ENCODE measurements at regions not wholly inside any gene's neighbourhood (a gene's known extent, or its start where the extent isn't known, plus 50 kb on each side); places are given as distances from the start of the nearest gene placed in this dataset.

DNA sequence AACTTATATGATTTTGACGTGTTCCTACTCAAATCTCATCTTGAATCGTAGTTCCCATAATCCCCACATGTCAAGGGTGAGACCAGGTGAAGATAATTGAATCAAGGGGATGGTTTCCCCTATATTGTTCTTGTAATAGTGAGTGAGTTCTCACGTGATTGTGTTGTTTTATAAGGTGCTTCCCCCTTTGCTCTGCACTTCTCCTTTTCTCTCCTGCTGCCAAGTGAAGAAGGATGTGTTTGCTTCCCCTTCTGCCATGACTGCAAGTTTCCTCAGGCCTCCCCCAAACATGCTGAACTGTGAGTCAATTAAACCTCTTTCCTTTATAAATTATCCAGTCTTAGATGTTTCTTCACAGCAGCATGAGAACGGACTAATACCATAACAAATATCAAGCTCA lies 83.2 kb downstream of the MANEA start:
- no peaks in the 10 kb centered on the region for H3K4me1 Mint-ChIP-seq (ENCODE audit: low read depth, unreplicated experiment)
- Histone ChIP-seq H3K4me3 (ENCODE audit: insufficient read depth, low read depth, low read length) (no peak overlapping the region), H3K36me3 (ENCODE audit: insufficient read depth, low read length) (no peaks in the 10 kb centered on the region), H3K9ac (ENCODE audit: low read length) (no peak overlapping the region), H3K27me3 (ENCODE audit: insufficient read depth, low read length) (no peaks in the 10 kb centered on the region), H3K4me1 (ENCODE audit: insufficient read depth, low read length) (no peaks in the 10 kb centered on the region), H4K20me1 (ENCODE audit: insufficient read depth, low read length) (no peaks in the 10 kb centered on the region), H3K4me2 (ENCODE audit: low read length) (no peak overlapping the region), H3K79me2 (ENCODE audit: insufficient read depth, low read length) (no peaks in the 10 kb centered on the region), H3K27ac (ENCODE audit: low read depth, low read length) (no peak overlapping the region), H2AFZ (ENCODE audit: low read depth, low read length) (no peak overlapping the region), H3K9me3 (ENCODE audit: insufficient read depth, low read depth, low read length) (no peaks in the 10 kb centered on the region)
- H3K27ac Mint-ChIP-seq (ENCODE audit: unreplicated experiment) = no peak overlapping the region
- no peaks in the 10 kb centered on the region for H3K27me3 Mint-ChIP-seq (ENCODE audit: low read depth, unreplicated experiment)
- H3K9me3 Mint-ChIP-seq (ENCODE audit: unreplicated experiment) = no peaks in the 10 kb centered on the region
- FAIRE-seq = no peak
- no peaks in the 10 kb centered on the region for H3K36me3 Mint-ChIP-seq (ENCODE audit: low read depth, unreplicated experiment)
- no peak for DNase-seq (ENCODE audit: low read depth)
- H3K4me3 Mint-ChIP-seq (ENCODE audit: unreplicated experiment) = no peak overlapping the region
- no peak for TF ChIP-seq EZH2 (IDR thresholded peaks at IDR 0.05; ENCODE audit: insufficient read depth, low read length)
- TF ChIP-seq, protein P1, sequence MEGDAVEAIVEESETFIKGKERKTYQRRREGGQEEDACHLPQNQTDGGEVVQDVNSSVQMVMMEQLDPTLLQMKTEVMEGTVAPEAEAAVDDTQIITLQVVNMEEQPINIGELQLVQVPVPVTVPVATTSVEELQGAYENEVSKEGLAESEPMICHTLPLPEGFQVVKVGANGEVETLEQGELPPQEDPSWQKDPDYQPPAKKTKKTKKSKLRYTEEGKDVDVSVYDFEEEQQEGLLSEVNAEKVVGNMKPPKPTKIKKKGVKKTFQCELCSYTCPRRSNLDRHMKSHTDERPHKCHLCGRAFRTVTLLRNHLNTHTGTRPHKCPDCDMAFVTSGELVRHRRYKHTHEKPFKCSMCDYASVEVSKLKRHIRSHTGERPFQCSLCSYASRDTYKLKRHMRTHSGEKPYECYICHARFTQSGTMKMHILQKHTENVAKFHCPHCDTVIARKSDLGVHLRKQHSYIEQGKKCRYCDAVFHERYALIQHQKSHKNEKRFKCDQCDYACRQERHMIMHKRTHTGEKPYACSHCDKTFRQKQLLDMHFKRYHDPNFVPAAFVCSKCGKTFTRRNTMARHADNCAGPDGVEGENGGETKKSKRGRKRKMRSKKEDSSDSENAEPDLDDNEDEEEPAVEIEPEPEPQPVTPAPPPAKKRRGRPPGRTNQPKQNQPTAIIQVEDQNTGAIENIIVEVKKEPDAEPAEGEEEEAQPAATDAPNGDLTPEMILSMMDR (IDR thresholded peaks at IDR 0.05; ENCODE audit: insufficient read depth, low read depth, low read length) = no peak

DNA sequence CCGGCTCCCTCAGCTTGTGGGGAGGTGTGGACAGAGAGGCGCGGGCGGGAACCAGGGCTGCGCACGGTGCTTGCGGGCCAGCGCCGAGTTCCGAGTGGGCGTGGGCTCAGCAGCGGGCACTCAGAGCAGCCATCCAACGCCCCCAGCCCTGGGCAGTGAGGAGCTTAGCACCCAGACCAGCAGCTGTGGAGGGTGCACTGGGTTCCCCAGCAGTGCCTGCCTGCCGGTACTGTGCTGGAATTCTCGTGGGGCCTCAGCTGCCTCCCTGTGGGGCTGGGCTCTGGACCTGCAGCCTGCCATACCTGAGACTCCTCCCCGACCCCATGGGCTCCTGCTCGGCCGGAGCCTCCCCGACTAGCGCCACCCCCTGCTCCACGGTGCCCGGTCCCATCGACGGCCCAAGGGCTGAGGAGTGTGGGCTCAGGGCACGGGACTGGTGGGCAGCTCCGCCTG lies 92.7 kb downstream of the MANEA start:
- Histone ChIP-seq H3K27me3 (ENCODE audit: insufficient read depth, low read length) (no peaks in the 10 kb centered on the region), H3K79me2 (ENCODE audit: insufficient read depth, low read length) (no peaks in the 10 kb centered on the region), H2AFZ (ENCODE audit: low read depth, low read length) (no peak overlapping the region), H3K36me3 (ENCODE audit: insufficient read depth, low read length) (no peaks in the 10 kb centered on the region), H3K4me2 (ENCODE audit: low read length) (no peak overlapping the region), H3K4me3 (ENCODE audit: insufficient read depth, low read depth, low read length) (no peak overlapping the region), H3K27ac (ENCODE audit: low read depth, low read length) (no peak overlapping the region), H3K9me3 (ENCODE audit: insufficient read depth, low read depth, low read length) (no peaks in the 10 kb centered on the region), H4K20me1 (ENCODE audit: insufficient read depth, low read length) (no peaks in the 10 kb centered on the region), H3K9ac (ENCODE audit: low read length) (no peak overlapping the region), H3K4me1 (ENCODE audit: insufficient read depth, low read length) (no peaks in the 10 kb centered on the region)
- H3K9me3 Mint-ChIP-seq (ENCODE audit: unreplicated experiment) = no peaks in the 10 kb centered on the region
- H3K4me1 Mint-ChIP-seq (ENCODE audit: low read depth, unreplicated experiment) = no peaks in the 10 kb centered on the region
- FAIRE-seq (no peak), DNase-seq (ENCODE audit: low read depth) (no peak)
- H3K36me3 Mint-ChIP-seq (ENCODE audit: low read depth, unreplicated experiment) = no peaks in the 10 kb centered on the region
- H3K27ac Mint-ChIP-seq (ENCODE audit: unreplicated experiment) = no peak overlapping the region
- TF ChIP-seq, protein P1 (IDR thresholded peaks at IDR 0.05; ENCODE audit: insufficient read depth, low read depth, low read length) = no peak
- no peak for TF ChIP-seq EZH2 (IDR thresholded peaks at IDR 0.05; ENCODE audit: insufficient read depth, low read length)
- H3K27me3 Mint-ChIP-seq (ENCODE audit: low read depth, unreplicated experiment) = no peaks in the 10 kb centered on the region
- no peak overlapping the region for H3K4me3 Mint-ChIP-seq (ENCODE audit: unreplicated experiment)

DNA sequence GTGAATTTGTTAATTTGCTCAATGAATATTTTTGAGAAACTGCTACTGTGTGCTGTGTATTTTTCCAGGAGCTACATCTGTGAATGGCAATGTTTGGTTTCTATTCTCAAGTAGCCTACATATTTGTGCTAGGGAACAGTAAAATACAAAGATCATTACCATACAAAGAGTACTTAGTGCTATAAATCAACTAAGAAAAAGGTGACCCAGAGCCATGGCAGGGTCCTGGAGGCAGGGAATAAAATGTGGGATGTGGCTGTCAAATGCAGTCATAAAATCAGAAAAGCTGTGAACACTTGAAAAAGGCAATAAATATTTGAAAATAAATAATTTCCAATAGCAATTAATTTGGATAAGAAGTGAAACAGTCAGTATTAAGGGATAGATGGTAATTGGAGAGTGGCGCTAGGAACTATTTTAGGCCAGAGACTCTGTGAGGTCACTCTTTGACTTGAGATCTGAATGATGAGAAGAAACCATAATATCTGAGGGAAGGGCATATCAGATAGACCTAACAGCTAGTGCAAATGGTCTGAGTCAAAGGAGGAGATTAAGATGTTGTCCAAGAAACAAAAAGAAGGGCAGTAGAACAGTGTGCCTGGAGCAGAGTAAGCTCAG lies 98.8 kb downstream of the MANEA start:
- Histone ChIP-seq H3K27ac (ENCODE audit: low read depth, low read length) (no peak overlapping the region), H2AFZ (ENCODE audit: low read depth, low read length) (no peak overlapping the region), H3K27me3 (ENCODE audit: insufficient read depth, low read length) (no peaks in the 10 kb centered on the region), H3K4me1 (ENCODE audit: insufficient read depth, low read length) (no peaks in the 10 kb centered on the region), H3K79me2 (ENCODE audit: insufficient read depth, low read length) (no peaks in the 10 kb centered on the region), H3K4me3 (ENCODE audit: insufficient read depth, low read depth, low read length) (no peak overlapping the region), H3K4me2 (ENCODE audit: low read length) (no peak overlapping the region), H3K9me3 (ENCODE audit: insufficient read depth, low read depth, low read length) (no peaks in the 10 kb centered on the region), H3K36me3 (ENCODE audit: insufficient read depth, low read length) (no peaks in the 10 kb centered on the region), H3K9ac (ENCODE audit: low read length) (no peak overlapping the region), H4K20me1 (ENCODE audit: insufficient read depth, low read length) (no peaks in the 10 kb centered on the region)
- no peaks in the 10 kb centered on the region for H3K27me3 Mint-ChIP-seq (ENCODE audit: low read depth, unreplicated experiment)
- H3K27ac Mint-ChIP-seq (ENCODE audit: unreplicated experiment) = no peak overlapping the region
- DNase-seq (ENCODE audit: low read depth) (no peak), FAIRE-seq (no peak)
- H3K36me3 Mint-ChIP-seq (ENCODE audit: low read depth, unreplicated experiment) = no peaks in the 10 kb centered on the region
- H3K4me3 Mint-ChIP-seq (ENCODE audit: unreplicated experiment) = no peak overlapping the region
- TF ChIP-seq EZH2 (IDR thresholded peaks at IDR 0.05; ENCODE audit: insufficient read depth, low read length) = no peak
- TF ChIP-seq, protein P1 (IDR thresholded peaks at IDR 0.05; ENCODE audit: insufficient read depth, low read depth, low read length) = no peak
- H3K9me3 Mint-ChIP-seq (ENCODE audit: unreplicated experiment) = no peaks in the 10 kb centered on the region
- no peaks in the 10 kb centered on the region for H3K4me1 Mint-ChIP-seq (ENCODE audit: low read depth, unreplicated experiment)

Data from astrocyte (in vitro differentiated cells and primary cell).